Breast epithelium (tissue), 3 donors: ENCODE measurements at regions not wholly inside any gene's neighbourhood (a gene's known extent, or its start where the extent isn't known, plus 50 kb on each side); places are given as distances from the start of the nearest gene placed in this dataset.

ENCODE experiments used
- POLR2AphosphoS5 ChIP-seq, 3 donors: sonication (generic); formaldehyde crosslinking; IDR thresholded peaks; one replicate each; pipeline ENCODE4 v1.6.1; 2017; ENCODE audit warnings: antibody characterized with exemption in 3 of 3
- TF ChIP-seq, protein P1 (sequence below), 3 donors: fragments of 450-650 bp; IDR thresholded peaks; one replicate each; pipeline ENCODE4 v1.5.1; 2016 to 2017; ENCODE audit warnings: antibody characterized with exemption in 3 of 3, mild to moderate bottlenecking in 3 of 3, moderate library complexity in 3 of 3

DNA sequence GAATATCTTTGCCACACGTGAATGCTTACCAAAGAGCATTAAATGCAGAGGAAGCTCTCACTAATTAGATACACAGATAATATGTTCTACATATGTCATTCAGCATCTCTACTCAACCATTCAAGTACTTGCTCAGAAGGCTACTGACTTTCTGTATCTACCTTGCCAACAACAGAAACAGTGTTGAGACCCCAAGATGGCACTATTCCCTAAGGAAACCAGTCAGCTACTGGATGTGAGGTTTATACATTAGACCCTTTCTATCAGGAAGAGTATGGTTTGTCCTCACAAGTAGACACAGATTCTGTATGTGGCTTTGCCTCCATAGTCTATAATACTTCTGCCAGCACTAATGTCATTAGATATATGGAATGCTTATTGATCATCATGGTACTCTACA, 443.9 kb upstream of the INTU start:
- no peak for TF ChIP-seq POLR2AphosphoS5 (IDR thresholded peaks at IDR 0.05)
- TF ChIP-seq, protein P1, sequence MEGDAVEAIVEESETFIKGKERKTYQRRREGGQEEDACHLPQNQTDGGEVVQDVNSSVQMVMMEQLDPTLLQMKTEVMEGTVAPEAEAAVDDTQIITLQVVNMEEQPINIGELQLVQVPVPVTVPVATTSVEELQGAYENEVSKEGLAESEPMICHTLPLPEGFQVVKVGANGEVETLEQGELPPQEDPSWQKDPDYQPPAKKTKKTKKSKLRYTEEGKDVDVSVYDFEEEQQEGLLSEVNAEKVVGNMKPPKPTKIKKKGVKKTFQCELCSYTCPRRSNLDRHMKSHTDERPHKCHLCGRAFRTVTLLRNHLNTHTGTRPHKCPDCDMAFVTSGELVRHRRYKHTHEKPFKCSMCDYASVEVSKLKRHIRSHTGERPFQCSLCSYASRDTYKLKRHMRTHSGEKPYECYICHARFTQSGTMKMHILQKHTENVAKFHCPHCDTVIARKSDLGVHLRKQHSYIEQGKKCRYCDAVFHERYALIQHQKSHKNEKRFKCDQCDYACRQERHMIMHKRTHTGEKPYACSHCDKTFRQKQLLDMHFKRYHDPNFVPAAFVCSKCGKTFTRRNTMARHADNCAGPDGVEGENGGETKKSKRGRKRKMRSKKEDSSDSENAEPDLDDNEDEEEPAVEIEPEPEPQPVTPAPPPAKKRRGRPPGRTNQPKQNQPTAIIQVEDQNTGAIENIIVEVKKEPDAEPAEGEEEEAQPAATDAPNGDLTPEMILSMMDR (IDR thresholded peaks at IDR 0.05), result no peak
